ENCODE measurements at regions not wholly inside any gene's neighbourhood (a gene's known extent, or its start where the extent isn't known, plus 50 kb on each side); places are given as distances from the start of the nearest gene placed in this dataset.

- TF ChIP-seq PPARA (CRISPR knock-in tag; IDR thresholded peaks at IDR 0.05; ENCODE audit: borderline replicate concordance) (no peak), ZNF8 (CRISPR knock-in tag; IDR thresholded peaks at IDR 0.05) (no peak), ESRRG (CRISPR knock-in tag; IDR thresholded peaks at IDR 0.05) (no peak), TSHZ2 (CRISPR knock-in tag; IDR thresholded peaks at IDR 0.05) (no peak), ISL1 (CRISPR knock-in tag; IDR thresholded peaks at IDR 0.05) (no peak), ZNF565 (CRISPR knock-in tag; conservative IDR thresholded peaks at IDR 0.05; ENCODE audit: low read depth) (no peak), ZFP3 (CRISPR knock-in tag; IDR thresholded peaks at IDR 0.05) (no peak), CREB5 (CRISPR knock-in tag; IDR thresholded peaks at IDR 0.05; ENCODE audit: low read depth) (no peak), ZNF70 (CRISPR knock-in tag; IDR thresholded peaks at IDR 0.05) (no peak), BACH2 (CRISPR knock-in tag; IDR thresholded peaks at IDR 0.05; ENCODE audit: borderline replicate concordance) (no peak), CSDC2 (CRISPR knock-in tag; IDR thresholded peaks at IDR 0.05) (no peak), TCF4 (CRISPR knock-in tag; IDR thresholded peaks at IDR 0.05; ENCODE audit: borderline replicate concordance) (no peak), OSR1 (CRISPR knock-in tag; IDR thresholded peaks at IDR 0.05) (no peak), SNAI2 (CRISPR knock-in tag; IDR thresholded peaks at IDR 0.05) (no peak), ZFP30 (CRISPR knock-in tag; IDR thresholded peaks at IDR 0.05) (no peak)
- ATAC-seq, result no peak
Measured at GRCh38 chr1:38117444-38117887, 70.9 kb upstream of the POU3F1 start.

- TF ChIP-seq OSR1 (CRISPR knock-in tag; IDR thresholded peaks at IDR 0.05), result no peak
- TF ChIP-seq ZNF565 (CRISPR knock-in tag; conservative IDR thresholded peaks at IDR 0.05; ENCODE audit: low read depth), result no peak
- TF ChIP-seq CSRNP3 (CRISPR knock-in tag; IDR thresholded peaks at IDR 0.05), result no peak
- TF ChIP-seq ZFP3 (CRISPR knock-in tag; IDR thresholded peaks at IDR 0.05), result no peak
- TF ChIP-seq ZC3H10 (CRISPR knock-in tag; IDR thresholded peaks at IDR 0.05), result no peak
- no peak for TF ChIP-seq SNAI2 (CRISPR knock-in tag; IDR thresholded peaks at IDR 0.05)
- TF ChIP-seq PATZ1 (CRISPR knock-in tag; IDR thresholded peaks at IDR 0.05; ENCODE audit: borderline replicate concordance), result no peak
- TF ChIP-seq ZNF70 (CRISPR knock-in tag; IDR thresholded peaks at IDR 0.05), result no peak
- no peak for ATAC-seq
Measured at GRCh38 chr1:38115682-38116202, 69.1 kb upstream of the POU3F1 start.

- ATAC-seq, result no peak
- no peak for TF ChIP-seq CSDC2 (CRISPR knock-in tag; IDR thresholded peaks at IDR 0.05)
- TF ChIP-seq ZC3H10 (CRISPR knock-in tag; IDR thresholded peaks at IDR 0.05), result no peak
- TF ChIP-seq ZNF565 (CRISPR knock-in tag; conservative IDR thresholded peaks at IDR 0.05; ENCODE audit: low read depth), result no peak
- TF ChIP-seq OSR1 (CRISPR knock-in tag; IDR thresholded peaks at IDR 0.05), result no peak
- no peak for TF ChIP-seq ZFP30 (CRISPR knock-in tag; IDR thresholded peaks at IDR 0.05)
- no peak for TF ChIP-seq SNAI2 (CRISPR knock-in tag; IDR thresholded peaks at IDR 0.05)
- TF ChIP-seq POU6F1 (CRISPR knock-in tag; IDR thresholded peaks at IDR 0.05; ENCODE audit: borderline replicate concordance, low read depth), result no peak
- TF ChIP-seq TOX (CRISPR knock-in tag; IDR thresholded peaks at IDR 0.05; ENCODE audit: borderline replicate concordance), result no peak
- TF ChIP-seq ARNTL (CRISPR knock-in tag; IDR thresholded peaks at IDR 0.05; ENCODE audit: borderline replicate concordance, low read depth), result no peak
- no peak for TF ChIP-seq BACH2 (CRISPR knock-in tag; IDR thresholded peaks at IDR 0.05; ENCODE audit: borderline replicate concordance)
- TF ChIP-seq TCF4 (CRISPR knock-in tag; IDR thresholded peaks at IDR 0.05; ENCODE audit: borderline replicate concordance), result no peak
- no peak for TF ChIP-seq CSRNP3 (CRISPR knock-in tag; IDR thresholded peaks at IDR 0.05)
- no peak for TF ChIP-seq ZFP3 (CRISPR knock-in tag; IDR thresholded peaks at IDR 0.05)
- TF ChIP-seq ESRRG (CRISPR knock-in tag; IDR thresholded peaks at IDR 0.05), result no peak
- TF ChIP-seq ZNF70 (CRISPR knock-in tag; IDR thresholded peaks at IDR 0.05), result no peak
- no peak for TF ChIP-seq ISL1 (CRISPR knock-in tag; IDR thresholded peaks at IDR 0.05)
- no peak for TF ChIP-seq PPARA (CRISPR knock-in tag; IDR thresholded peaks at IDR 0.05; ENCODE audit: borderline replicate concordance)
- no peak for TF ChIP-seq GLIS3 (CRISPR knock-in tag; IDR thresholded peaks at IDR 0.05)
- TF ChIP-seq ZNF8 (CRISPR knock-in tag; IDR thresholded peaks at IDR 0.05), result no peak
Measured at GRCh38 chr1:38115226-38115625, 68.6 kb upstream of the POU3F1 start.

Data from SK-N-SH treated with all-trans-retinoic acid at 6 μM for 48 hours (cell line).